Transverse colon (tissue), 4 donors: ENCODE measurements at regions not wholly inside any gene's neighbourhood (a gene's known extent, or its start where the extent isn't known, plus 50 kb on each side); places are given as distances from the start of the nearest gene placed in this dataset.

Experiments
- CTCF ChIP-seq, 5 experiments: fragments of 200-600 bp in 3 of 5; fragments of 450-650 bp in 2 of 5; sonication (generic) in 3 of 5; IDR thresholded peaks; 1 replicate in 2 of 5; 2 replicates in 3 of 5; pipeline ENCODE4 v1.5.1; 2016 to 2017; ENCODE audit warnings: antibody characterized with exemption in 5 of 5, inconsistent platforms in 3 of 5, mild to moderate bottlenecking in 2 of 5, moderate library complexity in 1 of 5
- POLR2A ChIP-seq: fragments of 450-650 bp; IDR thresholded peaks from one replicate; pipeline ENCODE4 v1.6.1; 2016; ENCODE audit warnings: antibody characterized with exemption, mild to moderate bottlenecking, moderate library complexity
- POLR2AphosphoS5 ChIP-seq, 3 donors: sonication (generic); formaldehyde crosslinking; IDR thresholded peaks; one replicate each; pipeline ENCODE4 v1.6.1; 2016; ENCODE audit warnings: antibody characterized with exemption in 3 of 3

- TF ChIP-seq CTCF (IDR thresholded peaks at IDR 0.05) (no peak), POLR2A (no peak), POLR2AphosphoS5 (IDR thresholded peaks at IDR 0.05) (no peak)
Measured at GRCh38 chr14:38135106-38135867, 72.4 kb upstream of the SSTR1 start.
